GM12878 (cell line): ENCODE measurements at regions not wholly inside any gene's neighbourhood (a gene's known extent, or its start where the extent isn't known, plus 50 kb on each side); places are given as distances from the start of the nearest gene placed in this dataset.

Source experiments
- ATAC-seq: fragments of 200-7000 bp; cut with Tn5 transposase; 3 replicates; pipeline ENCODE4 v1.9.1; 2020; ENCODE audit warnings: mild to moderate bottlenecking, moderate library complexity
- BruUV-seq: library from RNA; stranded (reverse); fragments of 400-500 nt; replicated peaks from 2 replicates; lab custom pipeline; 2021; lab: Mats Ljungman, UMichigan
- CTCF ChIA-PET: fragments of 300-600 bp; sonication (Branson Sonifier 250); formaldehyde crosslinking; extraction: SDS; loops from one replicate; lab custom pipeline; 2021; ENCODE audit warnings: inconsistent platforms; lab: Yijun Ruan, JAX
- POLR2A ChIA-PET: fragments of 350-600 bp; formaldehyde crosslinking; extraction: SDS; loops from one replicate; lab custom pipeline; 2021; ENCODE audit warnings: inconsistent platforms; lab: Charles Lee
- RAD21 ChIA-PET: fragments of 300-600 bp; sonication (Branson Sonifier 250); formaldehyde crosslinking; loops from one replicate; lab custom pipeline; 2023; ENCODE audit warnings: antibody characterized with exemption; ENCODE audit not compliant: unreplicated experiment; lab: Charles Lee
- SMC1A ChIA-PET: fragments of 300-600 bp; sonication (Branson Sonifier 250); formaldehyde crosslinking; loops from one replicate; lab custom pipeline; 2023; ENCODE audit not compliant: unreplicated experiment, uncharacterized antibody; lab: Charles Lee
- DNase-seq: peaks from one replicate; pipeline ENCODE4 v3.0.0-alpha.2; 2011; ENCODE audit warnings: low read depth, low spot score
- FAIRE-seq: peaks from 3 replicates; lab custom pipeline; 2011; peaks lifted over from hg19 to GRCh38; lab: Jason Lieb, UNC
- H2AFZ ChIP-seq: 2 replicates; pipeline ENCODE4 v1.6.0; 2011; ENCODE audit warnings: low read depth, low read length, control low read depth; ENCODE audit not compliant: control insufficient read depth
- H3K27ac ChIP-seq: 2 replicates; pipeline ENCODE4 v1.5.1; 2011; ENCODE audit warnings: control low read depth; ENCODE audit not compliant: control insufficient read depth, insufficient read depth
- H3K27me3 ChIP-seq, 2 experiments: replicated peaks in 1 of 2; 2 replicates each; pipeline versions ENCODE4 v1.6.0 to v1.6.1; 2011; ENCODE audit warnings: low read length in 1 of 2; ENCODE audit not compliant: control insufficient read depth in 2 of 2, insufficient read depth in 2 of 2
- H3K36me3 ChIP-seq, 2 experiments: 2 replicates each; pipeline ENCODE4 v1.5.1; 2011; ENCODE audit warnings: low read length in 1 of 2; ENCODE audit not compliant: control insufficient read depth in 2 of 2, insufficient read depth in 2 of 2
- H3K4me1 ChIP-seq: 2 replicates; pipeline ENCODE4 v1.6.1; 2011; ENCODE audit warnings: mild to moderate bottlenecking, low read length, moderate library complexity, mixed read lengths; ENCODE audit not compliant: control insufficient read depth, insufficient read depth
- H3K4me2 ChIP-seq: 2 replicates; pipeline ENCODE4 v1.6.0; 2011; ENCODE audit warnings: control low read depth; ENCODE audit not compliant: control insufficient read depth, insufficient read depth
- H3K4me3 ChIP-seq: fragments of 200-600 bp; sonication (generic); 2 replicates; pipeline ENCODE4 v1.5.1; 2016
- H3K79me2 ChIP-seq: 2 replicates; pipeline ENCODE4 v1.6.0; 2011; ENCODE audit warnings: low read length; ENCODE audit not compliant: control insufficient read depth, insufficient read depth
- H3K9ac ChIP-seq: 2 replicates; pipeline ENCODE4 v1.8.0; 2011; ENCODE audit warnings: low read length, control low read depth, mixed read lengths; ENCODE audit not compliant: control insufficient read depth, insufficient read depth
- H3K9me3 ChIP-seq: replicated peaks from 3 replicates; pipeline ENCODE4 v1.5.1; 2011; ENCODE audit warnings: mild to moderate bottlenecking, low read length; ENCODE audit not compliant: control insufficient read depth, insufficient read depth
- H4K20me1 ChIP-seq: 2 replicates; pipeline ENCODE4 v1.6.0; 2011; ENCODE audit not compliant: control insufficient read depth, insufficient read depth
- BACH1 ChIP-seq: fragments of 450-650 bp; IDR thresholded peaks from 2 replicates; pipeline ENCODE4 v1.6.1; 2017; ENCODE audit warnings: mild to moderate bottlenecking, borderline replicate concordance
- BCL11A ChIP-seq: IDR thresholded peaks from 2 replicates; pipeline ENCODE4 v1.6.1; 2011; ENCODE audit warnings: low read depth, low read length
- CHD2 ChIP-seq: IDR thresholded peaks from 2 replicates; pipeline ENCODE4 v1.6.1; 2011; ENCODE audit warnings: low read depth, low read length, improper control_type of control experiment, borderline replicate concordance
- CHD4 ChIP-seq: fragments of 200-600 bp; sonication (generic); IDR thresholded peaks from 2 replicates; pipeline ENCODE4 v1.6.1; 2016; ENCODE audit warnings: mild to moderate bottlenecking
- CREB1 ChIP-seq: IDR thresholded peaks from 2 replicates; pipeline ENCODE4 v1.6.1; 2012; ENCODE audit warnings: low read depth, mild to moderate bottlenecking, inconsistent platforms
- EGR1 ChIP-seq, 2 experiments: IDR thresholded peaks; 1 replicate in 1 of 2; 2 replicates in 1 of 2; pipeline ENCODE4 v1.6.1; 2011 to 2012; ENCODE audit warnings: low read depth in 2 of 2, low read length in 2 of 2, borderline replicate concordance in 1 of 2, mild to moderate bottlenecking in 1 of 2, moderate library complexity in 1 of 2
- IRF5 ChIP-seq: fragments of 450-650 bp; IDR thresholded peaks from 2 replicates; pipeline ENCODE4 v1.6.1; 2017; ENCODE audit warnings: borderline replicate concordance
- JUNB ChIP-seq: IDR thresholded peaks from 2 replicates; pipeline ENCODE4 v1.6.1; 2016; ENCODE audit warnings: antibody characterized with exemption, mild to moderate bottlenecking
- JUND ChIP-seq: IDR thresholded peaks from 2 replicates; pipeline ENCODE4 v1.6.1; 2012; ENCODE audit warnings: low read depth, mild to moderate bottlenecking, low read length, improper control_type of control experiment, moderate library complexity
- MTA2 ChIP-seq: fragments of 450-650 bp; IDR thresholded peaks from 2 replicates; pipeline ENCODE4 v1.6.1; 2016; ENCODE audit warnings: low read depth, mild to moderate bottlenecking, moderate library complexity
- NFIC ChIP-seq: IDR thresholded peaks from 2 replicates; pipeline ENCODE4 v1.6.1; 2012; ENCODE audit warnings: low read depth, mild to moderate bottlenecking, inconsistent platforms, low read length, moderate library complexity
- PAX5 ChIP-seq: IDR thresholded peaks from 2 replicates; pipeline ENCODE4 v1.6.1; 2011; ENCODE audit warnings: low read depth, low read length, borderline replicate concordance
- PML ChIP-seq: IDR thresholded peaks from 2 replicates; pipeline ENCODE4 v1.6.1; 2012; ENCODE audit warnings: low read length, inconsistent platforms
- RFX5 ChIP-seq: IDR thresholded peaks from 2 replicates; pipeline ENCODE4 v1.6.1; 2011; ENCODE audit warnings: low read depth, low read length, improper control_type of control experiment
- SKIL ChIP-seq: fragments of 450-650 bp; IDR thresholded peaks from 2 replicates; pipeline ENCODE4 v1.6.1; 2017; ENCODE audit warnings: mild to moderate bottlenecking, low read depth, inconsistent platforms; ENCODE audit not compliant: poor library complexity, severe bottlenecking
- TARDBP ChIP-seq: IDR thresholded peaks from 2 replicates; pipeline ENCODE4 v1.6.1; 2016; ENCODE audit warnings: borderline replicate concordance
- USF2 ChIP-seq: IDR thresholded peaks from 2 replicates; pipeline ENCODE4 v1.6.1; 2011; ENCODE audit warnings: low read depth, low read length, improper control_type of control experiment, borderline replicate concordance
- ZBTB4 ChIP-seq: fragments of 450-650 bp; formaldehyde crosslinking; IDR thresholded peaks from 2 replicates; pipeline ENCODE4 v1.4.0; 2022; ENCODE audit warnings: mild to moderate bottlenecking, moderate library complexity
- WGBS: methylation state at CpG from one replicate; pipeline ENCODE4 v1.1.6; 2016; ENCODE audit warnings: low lambda C conversion rate; ENCODE audit not compliant: insufficient replicate concordance, insufficient coverage; ENCODE audit errors: missing lambda C conversion rate; 5-methylcytosine and 5-hydroxymethylcytosine counted together
- in situ Hi-C: fragments of 300-500 bp; cut with MboI; formaldehyde crosslinking; loops from 9 replicates; pipeline ENCODE4 v1.14.3; 2018; ENCODE audit warnings: mixed read lengths
- intact Hi-C: fragments of 100-400 bp; cut with micrococcal nuclease; formaldehyde crosslinking; loops from one replicate; pipeline ENCODE4 v1.14.2; 2022; ENCODE audit not compliant: unreplicated experiment

GRCh38 chr7:125061776-125062397 lies 132.3 kb upstream of the POT1 start:
- H2AFZ ChIP-seq: no peak overlapping the region
- intact Hi-C loops: loop anchor here (2.0 kb wide), 2 partner anchors 255 to 609 kb away; no protein-coding TSS in a partner anchor
- ChIA-PET POLR2A (no interaction called here), RAD21 (interaction anchor here (1.0 kb wide), 1 partner anchor 609 kb away, joined by 3 read pairs; no protein-coding TSS in a partner anchor), CTCF (interaction anchor here (0.6 kb wide), 1 partner anchor 266 kb away, joined by 3 read pairs; no protein-coding TSS in a partner anchor), SMC1A (interaction anchor here (1.8 kb wide), 1 partner anchor 609 kb away, joined by 5 read pairs; no protein-coding TSS in a partner anchor)
- in situ Hi-C loops: loop anchor here (5.0 kb wide), 1 partner anchor 610 kb away; no protein-coding TSS in a partner anchor
- no peaks in the 10 kb centered on the region for H4K20me1 ChIP-seq
- 0% methylated on average over 2 of the region's 2 CpGs for WGBS
- DNase-seq (no peak), ATAC-seq (peak; percentile 98), FAIRE-seq (no peak)
- no peak overlapping the region for H3K4me3 ChIP-seq
- no TSS peak for BruUV-seq
- H3K9me3 ChIP-seq: no peaks in the 10 kb centered on the region
- H3K79me2 ChIP-seq: no peaks in the 10 kb centered on the region
- no peaks in the 10 kb centered on the region for H3K36me3 ChIP-seq
- H3K4me2 ChIP-seq: no peak overlapping the region
- H3K4me1 ChIP-seq: no peaks in the 10 kb centered on the region
- H3K9ac ChIP-seq: no peak overlapping the region
- H3K27ac ChIP-seq: no peak overlapping the region
- H3K27me3 ChIP-seq: no peaks in the 10 kb centered on the region
- TF ChIP-seq JUNB (peak; percentile 69), PML (no peak), EGR1 (IDR thresholded peaks at IDR 0.05; ENCODE audit: borderline replicate concordance in 1 of 2, low read depth in 2 of 2, low read length in 2 of 2) (no peak), NFIC (peak; percentile 27; the same call in 1 of the 2 replicates), IRF5 (no peak), PAX5 (peak; percentile 67), CHD4 (no peak), SKIL (no peak), CHD2 (no peak), BCL11A (no peak), ZBTB4 (CRISPR knock-in tag) (no peak), USF2 (no peak), BACH1 (no peak), TARDBP (no peak), CREB1 (no peak), RFX5 (no peak), JUND (no peak), MTA2 (no peak)
